ENCODE measurements at regions not wholly inside any gene's neighbourhood (a gene's known extent, or its start where the extent isn't known, plus 50 kb on each side); places are given as distances from the start of the nearest gene placed in this dataset.
"Not testable (repeated sequence)": the region's sequence is repeated elsewhere in the genome, so short reads cannot be mapped to it uniquely, and the experiment has no call there.

DNA sequence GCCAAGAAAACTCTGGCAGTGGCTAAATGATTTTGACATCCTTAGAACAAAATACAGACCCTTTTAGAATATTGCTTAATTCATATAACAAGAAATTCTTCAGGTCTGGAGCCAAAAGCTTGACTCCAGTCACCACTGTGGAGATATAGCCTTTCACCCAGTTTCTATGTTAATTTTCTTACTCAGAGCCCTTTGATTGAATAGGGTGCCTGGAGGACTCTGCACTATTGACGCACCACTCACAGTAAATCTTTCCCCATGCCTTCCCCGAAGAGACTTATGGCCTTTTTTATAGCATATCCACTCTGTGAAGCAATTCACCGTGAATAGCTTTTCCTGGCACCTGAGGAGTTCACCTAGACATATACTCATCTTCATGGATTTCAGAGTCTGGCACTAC, 613.8 kb downstream of the ZWINT start:
- no peak overlapping the region for H3K4me3 ChIP-seq (ENCODE audit: low read depth in 1 of 2, low read length in 2 of 2)
- H3K9me3 ChIP-seq (ENCODE audit: control insufficient read depth in 1 of 2, low read length in 2 of 2), result no peaks in the 10 kb centered on the region
- no peaks in the 10 kb centered on the region for H3K36me3 ChIP-seq (ENCODE audit: control insufficient read depth in 1 of 2, insufficient read depth in 2 of 2, low read length in 2 of 2)
- H3K4me1 ChIP-seq (ENCODE audit: control insufficient read depth in 1 of 2, insufficient read depth in 2 of 2, low read length in 2 of 2), result no peaks in the 10 kb centered on the region
- no peaks in the 10 kb centered on the region for H3K27me3 ChIP-seq (ENCODE audit: low read depth, low read length)
- H3K27ac ChIP-seq (ENCODE audit: low read length), result no peak overlapping the region

DNA sequence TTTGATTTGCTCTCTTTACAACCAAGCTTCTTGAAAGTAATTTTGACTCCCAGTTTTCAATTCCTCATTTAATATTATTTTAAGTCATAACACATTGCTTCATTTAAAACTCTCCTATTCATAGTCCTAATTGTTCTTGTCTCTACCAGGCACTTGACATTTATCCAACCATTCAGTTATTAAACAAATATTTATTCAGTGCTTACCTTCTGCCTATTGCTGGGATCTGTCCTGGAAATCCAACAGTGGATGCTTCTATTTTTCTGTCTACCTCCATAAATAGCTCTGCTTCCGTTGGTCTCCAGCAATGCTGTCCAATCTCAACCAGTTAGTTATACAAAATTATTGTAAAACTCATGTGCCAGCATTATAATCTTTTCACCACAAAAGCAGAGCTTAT, 615.1 kb downstream of the ZWINT start:
- no peaks in the 10 kb centered on the region for H3K36me3 ChIP-seq (ENCODE audit: control insufficient read depth in 1 of 2, insufficient read depth in 2 of 2, low read length in 2 of 2)

GRCh38 chr10:55742487-55742886, 618.6 kb downstream of the ZWINT start:
- H3K27me3 ChIP-seq (ENCODE audit: low read depth, low read length), result no peaks in the 10 kb centered on the region
- H3K4me3 ChIP-seq (ENCODE audit: low read depth in 1 of 2, low read length in 2 of 2), result no peak overlapping the region
- no peaks in the 10 kb centered on the region for H3K36me3 ChIP-seq (ENCODE audit: control insufficient read depth in 1 of 2, insufficient read depth in 2 of 2, low read length in 2 of 2)
- no peak overlapping the region for H3K27ac ChIP-seq (ENCODE audit: low read length)
- no peaks in the 10 kb centered on the region for H3K4me1 ChIP-seq (ENCODE audit: control insufficient read depth in 1 of 2, insufficient read depth in 2 of 2, low read length in 2 of 2)
- H3K9me3 ChIP-seq (ENCODE audit: control insufficient read depth in 1 of 2, low read length in 2 of 2), result no peaks in the 10 kb centered on the region

More for the DNA sequence above, 615.1 kb downstream of the ZWINT start:
- no peaks in the 10 kb centered on the region for H3K27me3 ChIP-seq (ENCODE audit: low read depth, low read length)
- no peaks in the 10 kb centered on the region for H3K9me3 ChIP-seq (ENCODE audit: control insufficient read depth in 1 of 2, low read length in 2 of 2)
- no peak overlapping the region for H3K4me3 ChIP-seq (ENCODE audit: low read depth in 1 of 2, low read length in 2 of 2)
- no peak overlapping the region for H3K27ac ChIP-seq (ENCODE audit: low read length)
- H3K4me1 ChIP-seq (ENCODE audit: control insufficient read depth in 1 of 2, insufficient read depth in 2 of 2, low read length in 2 of 2), result no peaks in the 10 kb centered on the region

- not testable (repeated sequence) for H3K27me3 ChIP-seq (ENCODE audit: low read depth, low read length); H3K4me3 ChIP-seq (ENCODE audit: low read depth in 1 of 2, low read length in 2 of 2); H3K36me3 ChIP-seq (ENCODE audit: control insufficient read depth in 1 of 2, insufficient read depth in 2 of 2, low read length in 2 of 2); H3K27ac ChIP-seq (ENCODE audit: low read length); H3K4me1 ChIP-seq (ENCODE audit: control insufficient read depth in 1 of 2, insufficient read depth in 2 of 2, low read length in 2 of 2); H3K9me3 ChIP-seq (ENCODE audit: control insufficient read depth in 1 of 2, low read length in 2 of 2)
Measured at GRCh38 chr10:55740767-55741166, 620.3 kb downstream of the ZWINT start.

- Histone ChIP-seq H3K9me3 (ENCODE audit: control insufficient read depth in 1 of 2, low read length in 2 of 2) (no peaks in the 10 kb centered on the region), H3K36me3 (ENCODE audit: control insufficient read depth in 1 of 2, insufficient read depth in 2 of 2, low read length in 2 of 2) (no peaks in the 10 kb centered on the region), H3K27ac (ENCODE audit: low read length) (no peak overlapping the region), H3K4me3 (ENCODE audit: low read depth in 1 of 2, low read length in 2 of 2) (no peak overlapping the region), H3K27me3 (ENCODE audit: low read depth, low read length) (no peaks in the 10 kb centered on the region), H3K4me1 (ENCODE audit: control insufficient read depth in 1 of 2, insufficient read depth in 2 of 2, low read length in 2 of 2) (no peaks in the 10 kb centered on the region)
Measured at GRCh38 chr10:55740110-55740509, 620.9 kb downstream of the ZWINT start.

DNA sequence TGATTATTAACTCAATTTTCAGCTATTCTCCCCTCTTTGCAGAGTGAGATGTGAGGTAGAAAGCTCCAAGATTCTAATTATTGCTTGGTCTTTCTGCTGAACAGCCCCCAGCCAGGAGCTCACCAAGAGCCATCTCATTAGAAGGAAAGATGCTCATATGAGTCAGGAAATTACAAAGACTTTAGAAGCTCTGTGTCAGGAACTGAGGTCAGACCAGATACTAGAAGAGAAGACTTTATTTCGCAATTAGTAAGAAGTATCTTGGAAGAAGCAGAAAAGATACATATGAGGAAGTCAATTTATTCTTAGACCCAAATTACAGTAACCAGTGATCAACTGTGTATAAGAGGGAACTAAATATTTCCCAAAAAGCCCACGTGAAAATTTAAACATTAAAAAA, 626.9 kb downstream of the ZWINT start:
- Histone ChIP-seq H3K4me1 (ENCODE audit: control insufficient read depth in 1 of 2, insufficient read depth in 2 of 2, low read length in 2 of 2) (no peaks in the 10 kb centered on the region), H3K27me3 (ENCODE audit: low read depth, low read length) (no peaks in the 10 kb centered on the region), H3K36me3 (ENCODE audit: control insufficient read depth in 1 of 2, insufficient read depth in 2 of 2, low read length in 2 of 2) (no peaks in the 10 kb centered on the region), H3K27ac (ENCODE audit: low read length) (no peak overlapping the region), H3K9me3 (ENCODE audit: control insufficient read depth in 1 of 2, low read length in 2 of 2) (no peaks in the 10 kb centered on the region), H3K4me3 (ENCODE audit: low read depth in 1 of 2, low read length in 2 of 2) (no peak overlapping the region)

GRCh38 chr10:55704950-55705349, 656.1 kb downstream of the ZWINT start:
- no peaks in the 10 kb centered on the region for H3K9me3 ChIP-seq (ENCODE audit: control insufficient read depth in 1 of 2, low read length in 2 of 2)
- H3K4me3 ChIP-seq (ENCODE audit: low read depth in 1 of 2, low read length in 2 of 2), result no peak overlapping the region
- H3K27me3 ChIP-seq (ENCODE audit: low read depth, low read length), result no peaks in the 10 kb centered on the region
- no peaks in the 10 kb centered on the region for H3K36me3 ChIP-seq (ENCODE audit: control insufficient read depth in 1 of 2, insufficient read depth in 2 of 2, low read length in 2 of 2)
- H3K4me1 ChIP-seq (ENCODE audit: control insufficient read depth in 1 of 2, insufficient read depth in 2 of 2, low read length in 2 of 2), result no peaks in the 10 kb centered on the region
- no peak overlapping the region for H3K27ac ChIP-seq (ENCODE audit: low read length)

GRCh38 chr10:55668326-55668922, 692.6 kb downstream of the ZWINT start:
- Histone ChIP-seq H3K36me3 (ENCODE audit: control insufficient read depth in 1 of 2, insufficient read depth in 2 of 2, low read length in 2 of 2) (no peaks in the 10 kb centered on the region), H3K27me3 (ENCODE audit: low read depth, low read length) (no peaks in the 10 kb centered on the region), H3K4me3 (ENCODE audit: low read depth in 1 of 2, low read length in 2 of 2) (no peak overlapping the region), H3K4me1 (ENCODE audit: control insufficient read depth in 1 of 2, insufficient read depth in 2 of 2, low read length in 2 of 2) (no peaks in the 10 kb centered on the region), H3K9me3 (ENCODE audit: control insufficient read depth in 1 of 2, low read length in 2 of 2) (no peaks in the 10 kb centered on the region), H3K27ac (ENCODE audit: low read length) (no peak overlapping the region)

DNA sequence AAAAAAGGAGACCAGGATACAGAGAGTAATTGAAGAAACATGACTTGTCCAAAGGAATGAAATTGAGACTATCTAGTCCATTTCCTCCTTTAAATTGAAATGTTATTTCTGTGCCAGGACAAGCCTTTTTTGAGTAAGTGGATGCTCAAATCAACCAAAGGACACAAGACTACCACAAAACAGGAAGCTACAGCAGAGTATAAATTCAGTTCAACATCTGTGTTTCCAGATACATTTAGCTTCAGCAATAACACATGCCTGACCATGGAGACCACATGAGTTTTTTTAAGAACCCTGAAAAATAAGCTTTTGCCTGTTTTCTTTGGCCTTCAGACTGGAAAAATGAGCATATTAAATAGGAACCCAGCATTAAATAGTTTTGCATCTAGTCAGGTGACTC, 707.5 kb downstream of the ZWINT start:
- Histone ChIP-seq H3K9me3 (ENCODE audit: control insufficient read depth in 1 of 2, low read length in 2 of 2) (no peaks in the 10 kb centered on the region), H3K27ac (ENCODE audit: low read length) (no peak overlapping the region), H3K36me3 (ENCODE audit: control insufficient read depth in 1 of 2, insufficient read depth in 2 of 2, low read length in 2 of 2) (no peaks in the 10 kb centered on the region), H3K27me3 (ENCODE audit: low read depth, low read length) (no peaks in the 10 kb centered on the region), H3K4me3 (ENCODE audit: low read depth in 1 of 2, low read length in 2 of 2) (no peak overlapping the region), H3K4me1 (ENCODE audit: control insufficient read depth in 1 of 2, insufficient read depth in 2 of 2, low read length in 2 of 2) (no peaks in the 10 kb centered on the region)

DNA sequence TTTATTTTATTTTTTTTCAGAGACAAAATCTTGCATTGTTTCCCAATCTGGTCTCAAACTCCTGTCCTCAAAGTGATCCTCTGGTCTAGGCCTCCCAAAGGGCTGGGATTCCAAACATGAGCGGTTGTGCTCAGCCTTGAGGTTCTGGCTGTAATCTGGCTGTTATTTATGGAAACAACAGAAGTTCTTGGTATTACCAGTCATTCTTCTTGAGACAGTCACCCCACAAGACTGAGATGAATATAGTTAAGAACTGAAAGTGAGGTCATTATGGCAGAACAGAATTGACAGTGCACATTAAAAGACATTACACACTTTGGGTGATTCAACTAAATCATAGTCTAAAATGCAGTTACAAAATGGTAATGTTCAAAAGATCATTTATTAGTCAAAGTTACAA, 719.5 kb downstream of the ZWINT start:
- no peaks in the 10 kb centered on the region for H3K9me3 ChIP-seq (ENCODE audit: control insufficient read depth in 1 of 2, low read length in 2 of 2)
- H3K36me3 ChIP-seq (ENCODE audit: control insufficient read depth in 1 of 2, insufficient read depth in 2 of 2, low read length in 2 of 2), result no peaks in the 10 kb centered on the region
- no peak overlapping the region for H3K4me3 ChIP-seq (ENCODE audit: low read depth in 1 of 2, low read length in 2 of 2)
- H3K27me3 ChIP-seq (ENCODE audit: low read depth, low read length), result no peaks in the 10 kb centered on the region
- no peak overlapping the region for H3K27ac ChIP-seq (ENCODE audit: low read length)
- H3K4me1 ChIP-seq (ENCODE audit: control insufficient read depth in 1 of 2, insufficient read depth in 2 of 2, low read length in 2 of 2), result no peaks in the 10 kb centered on the region

DNA sequence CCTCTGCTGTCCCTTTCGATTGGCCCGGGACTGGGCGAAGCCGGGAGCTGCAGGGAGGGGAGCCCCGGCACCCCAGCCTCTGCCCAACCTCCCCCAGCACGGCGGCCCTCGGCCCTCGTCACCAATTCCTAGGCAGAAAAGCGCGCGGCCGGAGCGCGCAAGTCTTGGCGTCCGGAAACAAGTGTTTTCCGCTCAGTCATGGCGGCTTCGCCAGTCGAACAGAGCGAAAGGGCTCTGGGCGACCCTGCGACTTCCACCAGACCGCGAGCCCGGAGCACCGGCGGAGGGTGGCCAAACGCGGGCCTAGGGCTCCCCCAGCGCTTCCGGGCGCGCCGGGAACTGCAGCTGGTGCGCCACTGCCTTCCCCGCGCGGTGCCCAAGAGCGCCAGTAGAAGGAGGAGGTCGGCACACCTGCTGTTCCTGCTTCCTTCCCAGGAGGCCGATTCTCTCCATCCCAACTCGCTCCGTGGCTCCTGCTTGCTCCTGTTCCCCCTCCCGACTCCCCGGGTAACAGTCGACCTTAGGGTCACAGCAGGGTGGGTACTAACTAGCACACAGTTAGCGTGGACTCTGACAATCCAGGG, 729.9 kb downstream of the ZWINT start:
- Histone ChIP-seq H3K4me3 (ENCODE audit: low read depth in 1 of 2, low read length in 2 of 2) (peak overlapping the region; percentile 45 to 85), H3K4me1 (ENCODE audit: control insufficient read depth in 1 of 2, insufficient read depth in 2 of 2, low read length in 2 of 2) (peaks cover 0 to 24% of the 10 kb centered on the region in 2 donors), H3K9me3 (ENCODE audit: control insufficient read depth in 1 of 2, low read length in 2 of 2) (no peaks in the 10 kb centered on the region), H3K27ac (ENCODE audit: low read length) (no peak overlapping the region), H3K36me3 (ENCODE audit: control insufficient read depth in 1 of 2, insufficient read depth in 2 of 2, low read length in 2 of 2) (no peaks in the 10 kb centered on the region), H3K27me3 (ENCODE audit: low read depth, low read length) (peaks cover 15% of the 10 kb centered on the region)

GRCh38 chr10:55630491-55631056, 730.5 kb downstream of the ZWINT start:
- Histone ChIP-seq H3K27ac (ENCODE audit: low read length) (no peak overlapping the region), H3K36me3 (ENCODE audit: control insufficient read depth in 1 of 2, insufficient read depth in 2 of 2, low read length in 2 of 2) (no peaks in the 10 kb centered on the region), H3K4me3 (ENCODE audit: low read depth in 1 of 2, low read length in 2 of 2) (peak overlapping the region; percentile 45 to 85), H3K9me3 (ENCODE audit: control insufficient read depth in 1 of 2, low read length in 2 of 2) (no peaks in the 10 kb centered on the region), H3K27me3 (ENCODE audit: low read depth, low read length) (peaks cover 15% of the 10 kb centered on the region), H3K4me1 (ENCODE audit: control insufficient read depth in 1 of 2, insufficient read depth in 2 of 2, low read length in 2 of 2) (peaks cover 0 to 24% of the 10 kb centered on the region in 2 donors)

All from muscle layer of duodenum (tissue), 2 donors.